ENCODE measurements at regions not wholly inside any gene's neighbourhood (a gene's known extent, or its start where the extent isn't known, plus 50 kb on each side); places are given as distances from the start of the nearest gene placed in this dataset.

DNA sequence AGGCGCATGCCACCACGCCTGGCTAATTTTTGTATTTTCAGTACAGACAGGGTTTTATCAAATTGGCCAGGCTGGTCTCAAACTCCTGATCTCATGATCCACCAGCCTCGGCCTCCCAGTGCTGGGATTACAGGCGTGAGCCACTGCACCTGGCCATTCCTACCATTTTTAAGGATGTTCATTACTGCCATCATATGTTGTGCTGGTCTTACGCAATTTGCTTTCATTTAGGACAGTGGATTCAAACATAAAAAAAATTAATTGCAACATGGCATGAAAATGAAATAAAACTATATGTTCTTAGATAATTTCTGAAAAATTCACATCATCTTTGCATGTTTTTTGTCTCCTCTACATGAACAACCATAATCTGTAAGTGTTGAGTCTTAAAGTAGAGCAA, 527.7 kb downstream of the LTN1 start:
- Mint-ChIP-seq H3K36me3 (ENCODE audit: low read depth) (no peaks in the 10 kb centered on the region), H3K27ac (ENCODE audit: unreplicated experiment) (no peak overlapping the region), H3K4me3 (no peak overlapping the region)

DNA sequence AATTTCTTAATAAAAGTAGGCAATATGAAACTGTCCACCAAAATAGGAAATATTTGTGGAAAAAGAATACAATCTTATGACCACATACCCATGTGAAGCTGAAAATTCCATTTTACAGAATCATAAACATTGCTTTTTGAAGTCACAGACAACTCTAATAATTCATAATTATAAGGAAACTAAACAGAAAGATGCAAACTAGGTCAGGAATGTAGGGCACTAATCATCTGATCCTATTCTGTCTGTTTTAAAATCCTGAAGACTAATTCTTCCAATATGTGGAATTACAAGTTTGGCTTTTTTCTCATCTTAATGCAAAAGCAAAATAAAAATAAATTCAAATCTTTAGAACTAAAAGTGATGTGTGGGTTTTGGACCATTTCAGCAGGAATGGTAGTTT, 528.6 kb downstream of the LTN1 start:
- no peak for DNase-seq (ENCODE audit: low read depth, low spot score)
- no peak overlapping the region for H3K27ac Mint-ChIP-seq (ENCODE audit: unreplicated experiment)
- no peaks in the 10 kb centered on the region for H3K9me3 Mint-ChIP-seq

More for the DNA sequence above, 527.7 kb downstream of the LTN1 start:
- H3K4me1 Mint-ChIP-seq: no peaks in the 10 kb centered on the region
- H3K27me3 Mint-ChIP-seq (ENCODE audit: low read depth): peaks cover 1% of the 10 kb centered on the region
- TF ChIP-seq, protein P1, sequence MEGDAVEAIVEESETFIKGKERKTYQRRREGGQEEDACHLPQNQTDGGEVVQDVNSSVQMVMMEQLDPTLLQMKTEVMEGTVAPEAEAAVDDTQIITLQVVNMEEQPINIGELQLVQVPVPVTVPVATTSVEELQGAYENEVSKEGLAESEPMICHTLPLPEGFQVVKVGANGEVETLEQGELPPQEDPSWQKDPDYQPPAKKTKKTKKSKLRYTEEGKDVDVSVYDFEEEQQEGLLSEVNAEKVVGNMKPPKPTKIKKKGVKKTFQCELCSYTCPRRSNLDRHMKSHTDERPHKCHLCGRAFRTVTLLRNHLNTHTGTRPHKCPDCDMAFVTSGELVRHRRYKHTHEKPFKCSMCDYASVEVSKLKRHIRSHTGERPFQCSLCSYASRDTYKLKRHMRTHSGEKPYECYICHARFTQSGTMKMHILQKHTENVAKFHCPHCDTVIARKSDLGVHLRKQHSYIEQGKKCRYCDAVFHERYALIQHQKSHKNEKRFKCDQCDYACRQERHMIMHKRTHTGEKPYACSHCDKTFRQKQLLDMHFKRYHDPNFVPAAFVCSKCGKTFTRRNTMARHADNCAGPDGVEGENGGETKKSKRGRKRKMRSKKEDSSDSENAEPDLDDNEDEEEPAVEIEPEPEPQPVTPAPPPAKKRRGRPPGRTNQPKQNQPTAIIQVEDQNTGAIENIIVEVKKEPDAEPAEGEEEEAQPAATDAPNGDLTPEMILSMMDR (conservative IDR thresholded peaks at IDR 0.05): no peak
- no peaks in the 10 kb centered on the region for H3K9me3 Mint-ChIP-seq
- DNase-seq (ENCODE audit: low read depth, low spot score): no peak

DNA sequence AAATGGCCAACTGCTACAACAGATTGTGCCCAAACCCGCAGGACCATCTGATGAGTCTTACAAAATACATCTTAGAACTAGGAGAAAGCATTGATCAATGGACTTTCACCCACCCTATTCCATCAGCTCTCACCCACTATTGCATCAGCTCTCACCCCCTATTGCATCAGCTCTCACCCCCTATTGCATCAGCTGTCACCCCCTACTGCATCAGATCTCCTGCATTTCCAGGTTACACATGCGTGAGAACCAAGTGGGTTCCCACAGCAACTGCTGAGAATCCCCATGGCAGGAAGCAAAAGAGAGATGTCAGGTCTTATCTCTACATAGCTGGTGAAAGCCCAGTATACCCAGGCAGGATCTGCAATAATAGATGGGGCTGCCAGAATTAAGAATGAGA, 533.5 kb downstream of the LTN1 start:
- no peak for DNase-seq (ENCODE audit: low read depth, low spot score)
- TF ChIP-seq, protein P1 (conservative IDR thresholded peaks at IDR 0.05): no peak
- no peaks in the 10 kb centered on the region for H3K27me3 Mint-ChIP-seq (ENCODE audit: low read depth)
- no peaks in the 10 kb centered on the region for H3K9me3 Mint-ChIP-seq
- H3K36me3 Mint-ChIP-seq (ENCODE audit: low read depth): no peaks in the 10 kb centered on the region
- no peaks in the 10 kb centered on the region for H3K4me1 Mint-ChIP-seq
- no peak overlapping the region for H3K27ac Mint-ChIP-seq (ENCODE audit: unreplicated experiment)
- no peak overlapping the region for H3K4me3 Mint-ChIP-seq

More for the DNA sequence above, 528.6 kb downstream of the LTN1 start:
- Mint-ChIP-seq H3K27me3 (ENCODE audit: low read depth) (no peaks in the 10 kb centered on the region), H3K36me3 (ENCODE audit: low read depth) (no peaks in the 10 kb centered on the region), H3K4me1 (no peaks in the 10 kb centered on the region), H3K4me3 (no peak overlapping the region)
- TF ChIP-seq, protein P1 (conservative IDR thresholded peaks at IDR 0.05): no peak

DNA sequence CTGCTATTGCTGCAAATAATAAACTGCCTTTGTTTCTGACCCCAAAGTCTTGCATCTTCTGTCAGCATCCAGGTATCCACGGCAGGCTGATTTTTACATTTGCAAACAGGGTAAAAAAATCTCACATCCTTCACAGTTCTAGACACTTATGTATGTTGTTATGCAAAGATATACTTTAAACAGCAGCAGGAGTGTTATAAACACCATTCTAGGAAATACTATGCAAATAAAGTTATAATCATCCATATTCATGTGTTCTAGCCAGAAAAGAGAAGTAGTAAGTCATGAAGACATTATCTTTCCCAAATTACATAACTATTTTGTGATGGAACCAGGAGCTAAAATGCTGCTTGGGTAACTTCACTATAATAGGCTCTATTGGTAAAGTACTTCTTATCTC, 534.2 kb downstream of the LTN1 start:
- Mint-ChIP-seq H3K9me3 (peaks cover under 1% of the 10 kb centered on the region), H3K27ac (ENCODE audit: unreplicated experiment) (no peak overlapping the region), H3K27me3 (ENCODE audit: low read depth) (no peaks in the 10 kb centered on the region), H3K4me3 (no peak overlapping the region), H3K4me1 (no peaks in the 10 kb centered on the region), H3K36me3 (ENCODE audit: low read depth) (no peaks in the 10 kb centered on the region)
- DNase-seq (ENCODE audit: low read depth, low spot score): no peak
- TF ChIP-seq, protein P1 (conservative IDR thresholded peaks at IDR 0.05): no peak

DNA sequence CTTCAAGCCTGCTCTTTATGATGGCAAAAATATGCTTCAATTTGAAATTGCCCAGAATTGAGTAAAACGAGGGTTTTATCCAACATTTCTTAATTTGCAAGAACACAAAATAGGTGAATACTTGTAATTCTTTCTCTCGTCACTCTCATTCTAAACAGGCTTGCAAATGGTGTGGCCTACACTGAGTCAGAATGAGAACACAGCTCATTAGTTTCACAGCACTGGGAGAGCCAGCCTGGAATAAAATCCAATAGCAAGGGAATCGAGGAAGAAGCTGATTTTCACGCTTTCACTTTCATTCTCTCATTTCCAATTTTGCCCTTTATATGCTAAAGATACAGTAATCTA, 537.5 kb downstream of the LTN1 start:
- H3K9me3 Mint-ChIP-seq: peaks cover 8% of the 10 kb centered on the region
- H3K27me3 Mint-ChIP-seq (ENCODE audit: low read depth): peaks cover 3% of the 10 kb centered on the region
- no peaks in the 10 kb centered on the region for H3K36me3 Mint-ChIP-seq (ENCODE audit: low read depth)
- DNase-seq (ENCODE audit: low read depth, low spot score): no peak
- TF ChIP-seq, protein P1 (conservative IDR thresholded peaks at IDR 0.05): no peak
- no peak overlapping the region for H3K4me3 Mint-ChIP-seq
- H3K4me1 Mint-ChIP-seq: no peaks in the 10 kb centered on the region
- H3K27ac Mint-ChIP-seq (ENCODE audit: unreplicated experiment): no peak overlapping the region

All from neural crest cell (in vitro differentiated cells).